KMS-11 (cell line): ENCODE measurements at regions not wholly inside any gene's neighbourhood (a gene's known extent, or its start where the extent isn't known, plus 50 kb on each side); places are given as distances from the start of the nearest gene placed in this dataset.

ENCODE experiments used
- H2AFZ ChIP-seq: fragments of 200-600 bp; sonication (generic); 2 replicates; pipeline ENCODE4 v1.6.1; 2016; ENCODE audit warnings: antibody characterized with exemption, mixed run types, low read depth
- H3K27ac ChIP-seq: fragments of 200-600 bp; sonication (generic); 2 replicates; pipeline ENCODE4 v1.6.1; 2016; ENCODE audit warnings: mild to moderate bottlenecking, mixed run types
- H3K27me3 ChIP-seq: fragments of 200-600 bp; sonication (generic); 2 replicates; pipeline ENCODE4 v1.6.1; 2017; ENCODE audit warnings: mild to moderate bottlenecking, low read depth, mixed run types, moderate library complexity; ENCODE audit not compliant: insufficient read depth
- H3K36me3 ChIP-seq: fragments of 200-600 bp; sonication (generic); 2 replicates; pipeline ENCODE4 v1.6.1; 2017; ENCODE audit warnings: mild to moderate bottlenecking, mixed run types; ENCODE audit not compliant: insufficient read depth
- H3K4me1 ChIP-seq: fragments of 200-600 bp; sonication (generic); 2 replicates; pipeline ENCODE4 v1.6.1; 2016; ENCODE audit warnings: mild to moderate bottlenecking, low read depth, mixed run types; ENCODE audit not compliant: poor library complexity, severe bottlenecking
- H3K4me2 ChIP-seq: fragments of 200-600 bp; sonication (generic); 2 replicates; pipeline ENCODE4 v1.7.0; 2016; ENCODE audit warnings: mild to moderate bottlenecking, mixed run types
- H3K4me3 ChIP-seq: fragments of 200-600 bp; sonication (generic); IDR thresholded peaks from 2 replicates; pipeline ENCODE4 v1.6.1; 2017; ENCODE audit warnings: low read depth, low read length, mixed read lengths; ENCODE audit not compliant: insufficient read depth
- H3K79me2 ChIP-seq: fragments of 200-600 bp; sonication (generic); 2 replicates; pipeline ENCODE4 v1.6.1; 2016; ENCODE audit warnings: low read depth, mixed run types; ENCODE audit not compliant: insufficient read depth
- H3K9ac ChIP-seq: fragments of 200-600 bp; sonication (generic); 2 replicates; pipeline ENCODE4 v1.6.1; 2016; ENCODE audit warnings: mild to moderate bottlenecking, mixed run types
- H4K20me1 ChIP-seq: fragments of 200-600 bp; sonication (generic); 2 replicates; pipeline ENCODE4 v1.6.1; 2016; ENCODE audit warnings: mild to moderate bottlenecking, mixed run types; ENCODE audit not compliant: insufficient read depth
- CTCF ChIP-seq: fragments of 200-600 bp; sonication (generic); conservative IDR thresholded peaks from 2 replicates; pipeline ENCODE4 v1.6.1; 2017; ENCODE audit warnings: low read depth, mild to moderate bottlenecking, antibody characterized with exemption, low read length, moderate library complexity, mixed read lengths

GRCh38 chr7:34309584-34309983, 348.4 kb upstream of the NPSR1 start:
- Histone ChIP-seq H3K4me1 (no peaks in the 10 kb centered on the region), H3K9ac (no peak overlapping the region), H3K27me3 (no peaks in the 10 kb centered on the region), H3K79me2 (no peaks in the 10 kb centered on the region), H2AFZ (no peak overlapping the region), H4K20me1 (no peaks in the 10 kb centered on the region), H3K4me2 (no peak overlapping the region), H3K36me3 (no peaks in the 10 kb centered on the region), H3K4me3 (no peak overlapping the region), H3K27ac (no peak overlapping the region)
- TF ChIP-seq CTCF = no peak

- Histone ChIP-seq H3K9ac (no peak overlapping the region), H4K20me1 (no peaks in the 10 kb centered on the region), H3K4me2 (no peak overlapping the region), H3K79me2 (no peaks in the 10 kb centered on the region), H3K36me3 (no peaks in the 10 kb centered on the region), H2AFZ (no peak overlapping the region), H3K27me3 (no peaks in the 10 kb centered on the region), H3K4me3 (no peak overlapping the region), H3K4me1 (no peaks in the 10 kb centered on the region), H3K27ac (no peak overlapping the region)
- TF ChIP-seq CTCF = no peak
Measured at GRCh38 chr7:34311591-34311990, 346.4 kb upstream of the NPSR1 start.

GRCh38 chr7:34312624-34313023, 345.4 kb upstream of the NPSR1 start:
- Histone ChIP-seq H3K79me2 (no peaks in the 10 kb centered on the region), H3K27ac (no peak overlapping the region), H2AFZ (no peak overlapping the region), H4K20me1 (no peaks in the 10 kb centered on the region), H3K9ac (no peak overlapping the region), H3K36me3 (no peaks in the 10 kb centered on the region), H3K4me3 (no peak overlapping the region), H3K4me2 (no peak overlapping the region), H3K4me1 (no peaks in the 10 kb centered on the region), H3K27me3 (no peaks in the 10 kb centered on the region)
- TF ChIP-seq CTCF = no peak

GRCh38 chr7:34313289-34313688, 344.7 kb upstream of the NPSR1 start:
- no peak overlapping the region for H3K9ac ChIP-seq

More at GRCh38 chr7:34313289-34313688, 344.7 kb upstream of the NPSR1 start:
- TF ChIP-seq CTCF = no peak
- Histone ChIP-seq H2AFZ (no peak overlapping the region), H3K27ac (no peak overlapping the region), H4K20me1 (no peaks in the 10 kb centered on the region), H3K79me2 (no peaks in the 10 kb centered on the region), H3K4me3 (no peak overlapping the region), H3K4me2 (no peak overlapping the region), H3K4me1 (no peaks in the 10 kb centered on the region), H3K27me3 (no peaks in the 10 kb centered on the region), H3K36me3 (no peaks in the 10 kb centered on the region)
